ENCODE measurements at regions not wholly inside any gene's neighbourhood (a gene's known extent, or its start where the extent isn't known, plus 50 kb on each side); places are given as distances from the start of the nearest gene placed in this dataset.

- TF ChIP-seq, protein P1, sequence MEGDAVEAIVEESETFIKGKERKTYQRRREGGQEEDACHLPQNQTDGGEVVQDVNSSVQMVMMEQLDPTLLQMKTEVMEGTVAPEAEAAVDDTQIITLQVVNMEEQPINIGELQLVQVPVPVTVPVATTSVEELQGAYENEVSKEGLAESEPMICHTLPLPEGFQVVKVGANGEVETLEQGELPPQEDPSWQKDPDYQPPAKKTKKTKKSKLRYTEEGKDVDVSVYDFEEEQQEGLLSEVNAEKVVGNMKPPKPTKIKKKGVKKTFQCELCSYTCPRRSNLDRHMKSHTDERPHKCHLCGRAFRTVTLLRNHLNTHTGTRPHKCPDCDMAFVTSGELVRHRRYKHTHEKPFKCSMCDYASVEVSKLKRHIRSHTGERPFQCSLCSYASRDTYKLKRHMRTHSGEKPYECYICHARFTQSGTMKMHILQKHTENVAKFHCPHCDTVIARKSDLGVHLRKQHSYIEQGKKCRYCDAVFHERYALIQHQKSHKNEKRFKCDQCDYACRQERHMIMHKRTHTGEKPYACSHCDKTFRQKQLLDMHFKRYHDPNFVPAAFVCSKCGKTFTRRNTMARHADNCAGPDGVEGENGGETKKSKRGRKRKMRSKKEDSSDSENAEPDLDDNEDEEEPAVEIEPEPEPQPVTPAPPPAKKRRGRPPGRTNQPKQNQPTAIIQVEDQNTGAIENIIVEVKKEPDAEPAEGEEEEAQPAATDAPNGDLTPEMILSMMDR (conservative IDR thresholded peaks at IDR 0.05; ENCODE audit: low read depth, low read length): no peak
- TF ChIP-seq EZH2 (IDR thresholded peaks at IDR 0.05; ENCODE audit: borderline replicate concordance, low read depth, low read length, poor library complexity, severe bottlenecking): no peak
Measured at GRCh38 chr6:50333696-50334095, 284.0 kb upstream of the DEFB112 start.

All from A673 (cell line).